Pancreas (tissue), 10 donors: ENCODE measurements at regions not wholly inside any gene's neighbourhood (a gene's known extent, or its start where the extent isn't known, plus 50 kb on each side); places are given as distances from the start of the nearest gene placed in this dataset.

Experiments used
- ATAC-seq, 4 donors: fragments of 200-7000 bp; cut with Tn5 transposase; one replicate each; pipeline versions ENCODE4 v1.8.0 to v1.9.1; 2020; ENCODE audit warnings: mild to moderate bottlenecking in 4 of 4, moderate library complexity in 4 of 4
- DNase-seq, 6 donors: peaks; one replicate each; pipeline ENCODE4 v3.0.0-alpha.2; 2020
- FAIRE-seq: peaks from 2 replicates; lab custom pipeline; 2012; peaks lifted over from hg19 to GRCh38; lab: Jason Lieb, UNC
- H3K27ac ChIP-seq, 4 donors: fragments of 200-600 bp; sonication (generic); 1 replicate in 3 of 4; 2 replicates in 1 of 4; pipeline versions ENCODE4 v1.5.0 to v1.8.0; 2020
- H3K27me3 ChIP-seq, 4 donors: fragments of 200-600 bp; one replicate each; pipeline ENCODE4 v1.8.0; 2021
- H3K36me3 ChIP-seq, 3 donors: fragments of 200-600 bp; sonication (generic) in 1 of 3; one replicate each; pipeline versions ENCODE4 v1.5.0 to v1.8.0; 2020 to 2021
- H3K4me1 ChIP-seq, 3 donors: fragments of 200-600 bp; one replicate each; pipeline ENCODE4 v1.8.0; 2021
- H3K4me3 ChIP-seq, 4 donors: fragments of 200-600 bp; sonication (generic) in 2 of 4; one replicate each; pipeline versions ENCODE4 v1.5.0 to v1.8.0; 2020 to 2021
- H3K9me3 ChIP-seq, 4 donors: fragments of 200-600 bp; one replicate each; pipeline ENCODE4 v1.8.0; 2021
- WGBS, 2 donors: extraction: QIAGEN DNeasy Blood & Tissue Kit; methylation state at CpG; one replicate each; pipeline ENCODE4 v1.1.7; 2013; 5-methylcytosine and 5-hydroxymethylcytosine counted together
- intact Hi-C, 3 donors: fragments of 100-400 bp; cut with DNase I; formaldehyde crosslinking; loops; one replicate each; pipeline versions ENCODE4 v1.11.1 to v1.14.2; 2022
- TF ChIP-seq, protein P1 (sequence below), 4 donors: fragments of 200-600 bp; sonication (generic) in 3 of 4; IDR thresholded peaks; one replicate each; pipeline versions ENCODE4 v1.5.0 to v1.8.0; 2021; ENCODE audit warnings: antibody characterized with exemption in 4 of 4
- donor health status: healthy with polysubstance abuse.
- donor health status: DM: no; HTN: no; CAD: no; lungs with moderate emphysema.
- donor health status: DM: no; HTN: no; CAD: no.
- donor health status: control.
- donor health status: control.
- donor health status: Bipolar disorder and iron deficiency.
- donor health status: DM: yes; HTN: yes; CAD: no.
- donor health status: DM: no; HTN: no; CAD: no.
- donor health status: DM: no; HTN: no; CAD: no.
- donor health status: DM: yes; HTN: yes; CAD: no.

GRCh38 chr22:49623715-49624114, 204.0 kb downstream of the BRD1 start:
- no peak overlapping the region for H3K27ac ChIP-seq
- FAIRE-seq: no peak
- WGBS, 2 donors: 53 to 73% methylated on average over 13 of the region's 13 CpGs
- H3K27me3 ChIP-seq: no peaks in the 10 kb centered on the region
- DNase-seq: peak in 3 of 6 donors; percentile 22 to 39 (median 34)
- H3K4me3 ChIP-seq: no peak overlapping the region
- intact Hi-C loops: loop anchor here in 1 of 3 donors (10.0 kb wide), 1 partner anchor 89 kb away; no protein-coding TSS in a partner anchor
- H3K4me1 ChIP-seq: no peaks in the 10 kb centered on the region
- TF ChIP-seq, protein P1, sequence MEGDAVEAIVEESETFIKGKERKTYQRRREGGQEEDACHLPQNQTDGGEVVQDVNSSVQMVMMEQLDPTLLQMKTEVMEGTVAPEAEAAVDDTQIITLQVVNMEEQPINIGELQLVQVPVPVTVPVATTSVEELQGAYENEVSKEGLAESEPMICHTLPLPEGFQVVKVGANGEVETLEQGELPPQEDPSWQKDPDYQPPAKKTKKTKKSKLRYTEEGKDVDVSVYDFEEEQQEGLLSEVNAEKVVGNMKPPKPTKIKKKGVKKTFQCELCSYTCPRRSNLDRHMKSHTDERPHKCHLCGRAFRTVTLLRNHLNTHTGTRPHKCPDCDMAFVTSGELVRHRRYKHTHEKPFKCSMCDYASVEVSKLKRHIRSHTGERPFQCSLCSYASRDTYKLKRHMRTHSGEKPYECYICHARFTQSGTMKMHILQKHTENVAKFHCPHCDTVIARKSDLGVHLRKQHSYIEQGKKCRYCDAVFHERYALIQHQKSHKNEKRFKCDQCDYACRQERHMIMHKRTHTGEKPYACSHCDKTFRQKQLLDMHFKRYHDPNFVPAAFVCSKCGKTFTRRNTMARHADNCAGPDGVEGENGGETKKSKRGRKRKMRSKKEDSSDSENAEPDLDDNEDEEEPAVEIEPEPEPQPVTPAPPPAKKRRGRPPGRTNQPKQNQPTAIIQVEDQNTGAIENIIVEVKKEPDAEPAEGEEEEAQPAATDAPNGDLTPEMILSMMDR (IDR thresholded peaks at IDR 0.05): no peak
- H3K9me3 ChIP-seq: no peaks in the 10 kb centered on the region
- no peaks in the 10 kb centered on the region for H3K36me3 ChIP-seq
- ATAC-seq: no peak

DNA sequence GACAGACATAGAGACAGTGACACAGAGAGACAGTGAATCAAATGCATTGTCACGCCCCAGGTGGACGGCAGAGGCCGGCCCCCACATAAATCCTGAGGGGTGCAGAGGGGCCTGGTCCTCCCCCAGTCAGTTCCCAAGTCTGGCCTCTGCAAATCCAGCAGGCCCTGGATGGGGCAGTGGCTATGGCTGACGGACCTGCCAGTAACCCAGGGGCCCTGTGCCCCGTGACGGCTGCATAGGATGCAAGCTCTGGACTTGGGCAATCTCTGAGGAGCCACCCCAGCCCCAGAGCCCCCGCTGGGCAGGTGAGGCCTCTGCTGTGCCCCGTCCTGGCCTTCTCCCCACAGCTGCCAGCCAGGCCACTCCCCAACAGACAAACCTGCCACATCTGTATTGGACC, 204.5 kb downstream of the BRD1 start:
- ATAC-seq (no peak), DNase-seq (peak in 1 of 6 donors; percentile 53), FAIRE-seq (no peak)
- Histone ChIP-seq H3K4me1 (no peaks in the 10 kb centered on the region), H3K27me3 (no peaks in the 10 kb centered on the region), H3K9me3 (no peaks in the 10 kb centered on the region), H3K36me3 (no peaks in the 10 kb centered on the region), H3K4me3 (no peak overlapping the region), H3K27ac (no peak overlapping the region)
- TF ChIP-seq, protein P1 (IDR thresholded peaks at IDR 0.05): no peak
- intact Hi-C loops: loop anchor here in 1 of 3 donors (10.0 kb wide), 1 partner anchor 88 kb away; no protein-coding TSS in a partner anchor
- WGBS, 2 donors: 36% methylated on average over 8 of the region's 8 CpGs

- no peak overlapping the region for H3K27ac ChIP-seq
- no peaks in the 10 kb centered on the region for H3K27me3 ChIP-seq
- TF ChIP-seq, protein P1 (IDR thresholded peaks at IDR 0.05): no peak
- 53 to 65% methylated on average over 28 to 29 of the region's 29 CpGs for WGBS, 2 donors
- intact Hi-C loops: loop anchor here in 1 of 3 donors (10.0 kb wide), 1 partner anchor 88 kb away; no protein-coding TSS in a partner anchor
- no peak for FAIRE-seq
- no peaks in the 10 kb centered on the region for H3K9me3 ChIP-seq
- H3K36me3 ChIP-seq: no peaks in the 10 kb centered on the region
- DNase-seq: peak in 2 of 6 donors; percentile 47 to 54
- ATAC-seq: no peak
- no peak overlapping the region for H3K4me3 ChIP-seq
- H3K4me1 ChIP-seq: no peaks in the 10 kb centered on the region
Measured at GRCh38 chr22:49622241-49623105, 205.2 kb downstream of the BRD1 start.

DNA sequence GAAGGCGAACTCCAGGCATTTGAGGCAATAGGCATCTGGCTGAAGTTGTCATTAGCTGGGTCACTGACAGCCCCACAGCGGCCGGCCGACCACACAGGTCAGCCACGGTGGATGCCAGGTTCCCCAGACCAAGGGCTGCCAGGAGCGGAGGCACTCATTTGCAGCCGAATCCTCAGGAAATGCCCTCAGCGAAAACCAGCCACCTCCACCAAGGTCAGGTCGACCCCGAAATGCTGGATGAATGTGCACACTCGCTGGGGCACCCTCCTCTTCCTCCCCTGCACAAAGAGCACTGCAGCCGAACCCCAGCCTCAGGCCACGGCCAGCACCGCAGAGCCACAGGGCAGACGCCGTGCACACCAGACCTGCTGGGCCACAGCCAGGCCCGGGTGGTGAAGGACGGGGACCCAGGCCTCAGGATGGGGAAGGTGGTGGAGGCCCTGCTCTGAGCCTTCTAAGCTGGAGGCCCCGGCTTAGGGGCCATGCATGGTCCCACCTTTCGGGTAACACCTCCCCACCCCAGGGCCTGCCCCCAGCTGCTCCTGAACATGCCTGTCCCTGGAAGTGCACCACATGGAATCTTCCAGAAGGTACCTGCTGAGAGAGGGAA, 206.0 kb downstream of the BRD1 start:
- DNase-seq: peak in 2 of 6 donors; percentile 35 to 53
- no peaks in the 10 kb centered on the region for H3K9me3 ChIP-seq
- 50 to 65% methylated on average over 20 of the region's 20 CpGs for WGBS, 2 donors
- TF ChIP-seq, protein P1 (IDR thresholded peaks at IDR 0.05): no peak
- no peak overlapping the region for H3K27ac ChIP-seq
- no peak for ATAC-seq
- no peaks in the 10 kb centered on the region for H3K36me3 ChIP-seq
- no peak overlapping the region for H3K4me3 ChIP-seq
- intact Hi-C loops: loop anchor here in 1 of 3 donors (10.0 kb wide), 1 partner anchor 87 kb away; no protein-coding TSS in a partner anchor
- no peak for FAIRE-seq
- H3K4me1 ChIP-seq: no peaks in the 10 kb centered on the region
- H3K27me3 ChIP-seq: no peaks in the 10 kb centered on the region
